HCT116 (cell line): ENCODE measurements at regions not wholly inside any gene's neighbourhood (a gene's known extent, or its start where the extent isn't known, plus 50 kb on each side); places are given as distances from the start of the nearest gene placed in this dataset.

Source experiments
- ATAC-seq: fragments of 200-7000 bp; cut with Tn5 transposase; 2 replicates; pipeline ENCODE4 v1.9.1; 2020; ENCODE audit warnings: mild to moderate bottlenecking, moderate library complexity
- BruUV-seq: library from RNA; stranded (reverse); fragments of 400-500 nt; replicated peaks from 2 replicates; lab custom pipeline; 2021; lab: Mats Ljungman, UMichigan
- CTCF ChIA-PET: fragments of 300-600 bp; sonication (Branson Sonifier 250); formaldehyde crosslinking; loops from one replicate; lab custom pipeline; 2021; ENCODE audit warnings: antibody characterized with exemption; lab: Charles Lee
- POLR2A ChIA-PET: fragments of 300-600, 350-600 bp; sonication (Branson Sonifier 250); formaldehyde crosslinking; loops from one replicate; lab custom pipeline; 2021; ENCODE audit warnings: antibody characterized with exemption; lab: Charles Lee
- RAD21 ChIA-PET, 2 experiments: fragments of 300-600 bp; sonication (Branson Sonifier 250); formaldehyde crosslinking; loops; one replicate each; lab custom pipeline; 2023; ENCODE audit warnings: low total read pairs in 2 of 2; ENCODE audit not compliant: uncharacterized antibody in 2 of 2, unreplicated experiment in 2 of 2, low non-redundant PET in 1 of 2; lab: Charles Lee
- DNase-seq: peaks from one replicate; pipeline ENCODE4 v3.0.0-alpha.2; 2010; ENCODE audit warnings: low read depth, low spot score
- H2AFZ ChIP-seq: fragments of 200-600 bp; shearing (Covaris generic), sonication (generic); 2 replicates; pipeline ENCODE4 v1.6.1; 2017; ENCODE audit warnings: low read depth, mixed run types, mixed read lengths, antibody characterized with exemption, low read length; ENCODE audit not compliant: poor library complexity, severe bottlenecking
- H3K27ac ChIP-seq: 2 replicates; pipeline ENCODE4 v1.5.1; 2012; ENCODE audit warnings: low read depth, low read length
- H3K27me3 ChIP-seq: fragments of 200-600 bp; sonication (generic); 2 replicates; pipeline ENCODE4 v1.6.1; 2016; ENCODE audit warnings: mixed run types, low read length, mixed read lengths; ENCODE audit not compliant: insufficient read depth
- H3K36me3 ChIP-seq, 2 experiments: fragments of 200-500 bp in 1 of 2; fragments of 200-600 bp in 1 of 2; sonication (Bioruptor generic) in 1 of 2; sonication (generic) in 1 of 2; 2 replicates each; pipeline versions ENCODE4 v1.5.1 to v1.6.1; 2014 to 2016; ENCODE audit warnings: low read length in 2 of 2, inconsistent platforms in 1 of 2, mixed read lengths in 1 of 2, mixed run types in 1 of 2; ENCODE audit not compliant: insufficient read depth in 2 of 2, control insufficient read depth in 1 of 2
- H3K4me1 ChIP-seq, 2 experiments: fragments of 200-600 bp in 1 of 2; sonication (generic) in 1 of 2; 2 replicates each; pipeline versions ENCODE4 v1.5.1 to v1.6.1; 2012 to 2017; ENCODE audit warnings: low read length in 2 of 2, inconsistent platforms in 1 of 2, mild to moderate bottlenecking in 1 of 2, mixed read lengths in 1 of 2, mixed run types in 1 of 2, moderate library complexity in 1 of 2; ENCODE audit not compliant: insufficient read depth in 2 of 2, control insufficient read depth in 1 of 2
- H3K4me2 ChIP-seq: fragments of 200-600 bp; sonication (generic); 2 replicates; pipeline ENCODE4 v1.6.1; 2017; ENCODE audit warnings: mixed run types, low read length, mixed read lengths
- H3K4me3 ChIP-seq, 2 experiments: fragments of 200-600 bp in 1 of 2; sonication (generic) in 1 of 2; replicated peaks in 1 of 2; 2 replicates each; pipeline ENCODE4 v1.5.1; 2011 to 2016; ENCODE audit warnings: low read length in 2 of 2, control low read depth in 1 of 2, low read depth in 1 of 2, mild to moderate bottlenecking in 1 of 2, mixed read lengths in 1 of 2, mixed run types in 1 of 2
- H3K79me2 ChIP-seq: fragments of 200-600 bp; sonication (generic); 2 replicates; pipeline ENCODE4 v1.6.1; 2017; ENCODE audit warnings: mild to moderate bottlenecking, mixed run types, low read length, moderate library complexity, mixed read lengths; ENCODE audit not compliant: insufficient read depth
- H3K9ac ChIP-seq: fragments of 200-600 bp; sonication (generic); 2 replicates; pipeline ENCODE4 v1.6.1; 2016; ENCODE audit warnings: low read length, mixed read lengths
- H3K9me2 ChIP-seq: fragments of 200-600 bp; sonication (generic), shearing (Covaris generic); 2 replicates; pipeline ENCODE4 v1.6.1; 2017; ENCODE audit warnings: mixed run types, mild to moderate bottlenecking, moderate library complexity; ENCODE audit not compliant: insufficient read depth
- H3K9me3 ChIP-seq, 2 experiments: fragments of 200-500 bp in 1 of 2; fragments of 200-600 bp in 1 of 2; sonication (Bioruptor generic) in 1 of 2; sonication (generic) in 1 of 2; 2 replicates each; pipeline ENCODE4 v1.6.1; 2014 to 2017; ENCODE audit warnings: low read length in 2 of 2, mixed read lengths in 2 of 2, inconsistent platforms in 1 of 2, low read depth in 1 of 2, mild to moderate bottlenecking in 1 of 2, mixed run types in 1 of 2, moderate library complexity in 1 of 2; ENCODE audit not compliant: control insufficient read depth in 1 of 2, insufficient read depth in 1 of 2
- H4K20me1 ChIP-seq: fragments of 200-600 bp; sonication (generic), shearing (Covaris generic); 2 replicates; pipeline ENCODE4 v1.6.1; 2017; ENCODE audit warnings: mixed run types, mild to moderate bottlenecking, moderate library complexity; ENCODE audit not compliant: insufficient read depth
- ATF3 ChIP-seq: IDR thresholded peaks from 2 replicates; pipeline ENCODE4 v1.6.1; 2012
- CBX3 ChIP-seq: IDR thresholded peaks from 2 replicates; pipeline ENCODE4 v1.6.1; 2012; ENCODE audit warnings: low read depth
- CEBPB ChIP-seq: IDR thresholded peaks from 2 replicates; pipeline ENCODE4 v1.6.1; 2012; ENCODE audit warnings: low read depth
- CTCF ChIP-seq, 3 experiments: fragments of 200-600 bp in 1 of 3; sonication (generic) in 1 of 3; IDR thresholded peaks in 2 of 3; conservative IDR thresholded peaks in 1 of 3; 2 replicates each; pipeline ENCODE4 v1.5.1; 2012 to 2017; ENCODE audit warnings: low read depth in 2 of 3, low read length in 2 of 3, antibody characterized with exemption in 1 of 3, borderline replicate concordance in 1 of 3, control low read depth in 1 of 3, mild to moderate bottlenecking in 1 of 3, mixed read lengths in 1 of 3, mixed run types in 1 of 3, moderate library complexity in 1 of 3; ENCODE audit not compliant: insufficient read depth in 1 of 3
- EGR1 ChIP-seq: IDR thresholded peaks from 2 replicates; pipeline ENCODE4 v1.6.1; 2012; ENCODE audit warnings: low read depth
- EZH2 ChIP-seq: fragments of 200-600 bp; sonication (generic); IDR thresholded peaks from 2 replicates; pipeline ENCODE4 v1.6.1; 2017; ENCODE audit warnings: antibody characterized with exemption, mixed run types
- EZH2phosphoT487 ChIP-seq: fragments of 200-600 bp; IDR thresholded peaks from 2 replicates; pipeline ENCODE4 v1.6.1; 2018; ENCODE audit warnings: antibody characterized with exemption, borderline replicate concordance
- FOSL1 ChIP-seq: IDR thresholded peaks from 2 replicates; pipeline ENCODE4 v1.6.1; 2012; ENCODE audit warnings: low read depth
- JUND ChIP-seq: IDR thresholded peaks from 2 replicates; pipeline ENCODE4 v1.6.1; 2012
- POLR2A ChIP-seq: IDR thresholded peaks from 2 replicates; pipeline ENCODE4 v1.7.0; 2011; ENCODE audit warnings: borderline replicate concordance; ENCODE audit not compliant: insufficient read depth, insufficient read length; ENCODE audit errors: extremely low read depth
- POLR2AphosphoS5 ChIP-seq: IDR thresholded peaks from 2 replicates; pipeline ENCODE4 v1.6.1; 2011; ENCODE audit warnings: mild to moderate bottlenecking, low read depth, low read length, moderate library complexity
- REST ChIP-seq: IDR thresholded peaks from 2 replicates; pipeline ENCODE4 v1.6.1; 2012; ENCODE audit warnings: low read depth
- SIN3A ChIP-seq: IDR thresholded peaks from 2 replicates; pipeline ENCODE4 v1.6.1; 2012; ENCODE audit warnings: low read depth
- SP1 ChIP-seq: IDR thresholded peaks from 2 replicates; pipeline ENCODE4 v1.6.1; 2012; ENCODE audit warnings: low read depth
- SRF ChIP-seq: IDR thresholded peaks from 2 replicates; pipeline ENCODE4 v1.6.1; 2012; ENCODE audit warnings: low read depth
- TCF7L2 ChIP-seq: IDR thresholded peaks from 2 replicates; pipeline ENCODE4 v1.7.0; 2011; ENCODE audit warnings: borderline replicate concordance, inconsistent platforms; ENCODE audit not compliant: insufficient read depth, insufficient read length; ENCODE audit errors: extremely low read depth
- YY1 ChIP-seq: IDR thresholded peaks from 2 replicates; pipeline ENCODE4 v1.6.1; 2011; ENCODE audit warnings: low read length, low read depth, moderate library complexity, mild to moderate bottlenecking; ENCODE audit not compliant: insufficient replicate concordance; ENCODE audit errors: extremely low read depth
- ZFX ChIP-seq: fragments of 450-650 bp; IDR thresholded peaks from 2 replicates; pipeline ENCODE4 v1.6.1; 2017
- ZNF274 ChIP-seq: fragments of 200-500 bp; sonication (Bioruptor generic); IDR thresholded peaks from 2 replicates; pipeline ENCODE4 v1.6.1; 2014; ENCODE audit warnings: mild to moderate bottlenecking, low read depth, low read length, inconsistent platforms
- intact Hi-C: fragments of 100-400 bp; cut with micrococcal nuclease; formaldehyde crosslinking; loops from 2 replicates; pipeline ENCODE4 v1.10.0; 2022

- TF ChIP-seq ATF3, result no peak
- no peak for TF ChIP-seq ZFX
- no peak for TF ChIP-seq SIN3A
Observed at GRCh38 chr3:148265841-148266240, 431.9 kb upstream of the AGTR1 start (continued).

- H3K9me3 ChIP-seq, result no peaks in the 10 kb centered on the region
- no peaks in the 10 kb centered on the region for H3K27me3 ChIP-seq
- H3K4me2 ChIP-seq, result no peak overlapping the region
- H3K79me2 ChIP-seq, result no peaks in the 10 kb centered on the region
- H3K9ac ChIP-seq, result no peak overlapping the region
- no peaks in the 10 kb centered on the region for H3K9me2 ChIP-seq
- CTCF ChIA-PET, result no interaction called here
- no peak for ATAC-seq
- H4K20me1 ChIP-seq, result no peaks in the 10 kb centered on the region
- H3K4me3 ChIP-seq, result no peak overlapping the region
- no peak overlapping the region for H3K27ac ChIP-seq
- RAD21 ChIA-PET, result no interaction called here
- H3K4me1 ChIP-seq, result no peaks in the 10 kb centered on the region
- no TSS peak for BruUV-seq
- intact Hi-C loops, result no loop called here
- POLR2A ChIA-PET, result no interaction called here
- H2AFZ ChIP-seq, result no peak overlapping the region
- DNase-seq, result no peak
- H3K36me3 ChIP-seq, result no peaks in the 10 kb centered on the region
- no peak for TF ChIP-seq POLR2A
- no peak for TF ChIP-seq ZFX
- TF ChIP-seq EZH2, result no peak
- no peak for TF ChIP-seq REST
- no peak for TF ChIP-seq CTCF (IDR thresholded peaks at IDR 0.05 in 2 of 3, conservative IDR thresholded peaks at IDR 0.05 in 1 of 3; ENCODE audit: borderline replicate concordance in 1 of 3, insufficient read depth in 1 of 3, low read depth in 2 of 3, low read length in 2 of 3)
- no peak for TF ChIP-seq CBX3
- TF ChIP-seq FOSL1, result no peak
- TF ChIP-seq EZH2phosphoT487, result no peak
- no peak for TF ChIP-seq EGR1
- TF ChIP-seq YY1, result no peak
- no peak for TF ChIP-seq CEBPB
- TF ChIP-seq ZNF274, result no peak
- TF ChIP-seq SP1, result no peak
- no peak for TF ChIP-seq SRF
- TF ChIP-seq POLR2AphosphoS5, result no peak
- TF ChIP-seq SIN3A, result no peak
- no peak for TF ChIP-seq ATF3
- TF ChIP-seq TCF7L2, result no peak
- TF ChIP-seq JUND, result no peak
Observed at GRCh38 chr3:148266341-148266740, 431.4 kb upstream of the AGTR1 start.
